Mucosa of descending colon (tissue), 3 donors: ENCODE measurements at regions not wholly inside any gene's neighbourhood (a gene's known extent, or its start where the extent isn't known, plus 50 kb on each side); places are given as distances from the start of the nearest gene placed in this dataset.

Source experiments
- ATAC-seq: fragments of 200-7000 bp; cut with Tn5 transposase; one replicate; pipeline ENCODE4 v1.9.1; 2020; ENCODE audit warnings: mild to moderate bottlenecking, moderate library complexity
- DNase-seq, 3 donors: peaks; one replicate each; pipeline ENCODE4 v3.0.0-alpha.2; 2020
- H3K36me3 ChIP-seq: fragments of 200-600 bp; one replicate; pipeline ENCODE4 v1.8.0; 2021; ENCODE audit warnings: low read depth, mild to moderate bottlenecking
- H3K4me1 ChIP-seq: fragments of 200-600 bp; one replicate; pipeline ENCODE4 v1.8.0; 2021; ENCODE audit warnings: low read depth, mild to moderate bottlenecking
- H3K4me3 ChIP-seq: fragments of 200-600 bp; one replicate; pipeline ENCODE4 v1.8.0; 2021; ENCODE audit warnings: mild to moderate bottlenecking
- H3K9me3 ChIP-seq: fragments of 200-600 bp; one replicate; pipeline ENCODE4 v1.8.0; 2021; ENCODE audit warnings: mild to moderate bottlenecking
- intact Hi-C, 2 donors: fragments of 100-400 bp; cut with DNase I in 1 of 2; cut with micrococcal nuclease in 1 of 2; formaldehyde crosslinking; loops; one replicate each; pipeline versions ENCODE4 v1.11.0 to v1.11.1; 2022; cut with DNase I, micrococcal nuclease
- TF ChIP-seq, protein P1 (sequence below): fragments of 200-600 bp; IDR thresholded peaks from one replicate; pipeline ENCODE4 v1.8.0; 2022; ENCODE audit warnings: antibody characterized with exemption, mild to moderate bottlenecking
- donor health status: DM: no; HTN: no; CAD: no; lungs with moderate emphysema.
- donor health status: DM: no; HTN: no; CAD: no.
- donor health status: DM: no; HTN: yes; CAD: no.

- peaks cover 6% of the 10 kb centered on the region for H3K9me3 ChIP-seq
These were observed 56.3 kb upstream of the PRDM9 start for GRCh38 chr5:23451156-23451555.

GRCh38 chr5:23450187-23450586 is 57.2 kb upstream of the PRDM9 start:
- intact Hi-C loops = no loop called here
- no peak for ATAC-seq

More at GRCh38 chr5:23451156-23451555, 56.3 kb upstream of the PRDM9 start:
- Histone ChIP-seq H3K4me3 (no peak overlapping the region), H3K4me1 (no peaks in the 10 kb centered on the region), H3K36me3 (no peaks in the 10 kb centered on the region)
- ATAC-seq (no peak), DNase-seq (no peak)
- intact Hi-C loops = no loop called here
- TF ChIP-seq, protein P1, sequence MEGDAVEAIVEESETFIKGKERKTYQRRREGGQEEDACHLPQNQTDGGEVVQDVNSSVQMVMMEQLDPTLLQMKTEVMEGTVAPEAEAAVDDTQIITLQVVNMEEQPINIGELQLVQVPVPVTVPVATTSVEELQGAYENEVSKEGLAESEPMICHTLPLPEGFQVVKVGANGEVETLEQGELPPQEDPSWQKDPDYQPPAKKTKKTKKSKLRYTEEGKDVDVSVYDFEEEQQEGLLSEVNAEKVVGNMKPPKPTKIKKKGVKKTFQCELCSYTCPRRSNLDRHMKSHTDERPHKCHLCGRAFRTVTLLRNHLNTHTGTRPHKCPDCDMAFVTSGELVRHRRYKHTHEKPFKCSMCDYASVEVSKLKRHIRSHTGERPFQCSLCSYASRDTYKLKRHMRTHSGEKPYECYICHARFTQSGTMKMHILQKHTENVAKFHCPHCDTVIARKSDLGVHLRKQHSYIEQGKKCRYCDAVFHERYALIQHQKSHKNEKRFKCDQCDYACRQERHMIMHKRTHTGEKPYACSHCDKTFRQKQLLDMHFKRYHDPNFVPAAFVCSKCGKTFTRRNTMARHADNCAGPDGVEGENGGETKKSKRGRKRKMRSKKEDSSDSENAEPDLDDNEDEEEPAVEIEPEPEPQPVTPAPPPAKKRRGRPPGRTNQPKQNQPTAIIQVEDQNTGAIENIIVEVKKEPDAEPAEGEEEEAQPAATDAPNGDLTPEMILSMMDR = no peak

GRCh38 chr5:23448627-23449026 is 58.8 kb upstream of the PRDM9 start:
- H3K9me3 ChIP-seq = peaks cover 7% of the 10 kb centered on the region
- no peak overlapping the region for H3K4me3 ChIP-seq
- ATAC-seq (no peak), DNase-seq (no peak)
- TF ChIP-seq, protein P1 = no peak
- intact Hi-C loops = no loop called here
- H3K36me3 ChIP-seq = no peaks in the 10 kb centered on the region
- no peaks in the 10 kb centered on the region for H3K4me1 ChIP-seq

More at GRCh38 chr5:23450187-23450586, 57.2 kb upstream of the PRDM9 start:
- Histone ChIP-seq H3K9me3 (peaks cover 6% of the 10 kb centered on the region), H3K4me1 (no peaks in the 10 kb centered on the region), H3K4me3 (no peak overlapping the region), H3K36me3 (no peaks in the 10 kb centered on the region)
- TF ChIP-seq, protein P1 = no peak
- no peak for DNase-seq

DNA sequence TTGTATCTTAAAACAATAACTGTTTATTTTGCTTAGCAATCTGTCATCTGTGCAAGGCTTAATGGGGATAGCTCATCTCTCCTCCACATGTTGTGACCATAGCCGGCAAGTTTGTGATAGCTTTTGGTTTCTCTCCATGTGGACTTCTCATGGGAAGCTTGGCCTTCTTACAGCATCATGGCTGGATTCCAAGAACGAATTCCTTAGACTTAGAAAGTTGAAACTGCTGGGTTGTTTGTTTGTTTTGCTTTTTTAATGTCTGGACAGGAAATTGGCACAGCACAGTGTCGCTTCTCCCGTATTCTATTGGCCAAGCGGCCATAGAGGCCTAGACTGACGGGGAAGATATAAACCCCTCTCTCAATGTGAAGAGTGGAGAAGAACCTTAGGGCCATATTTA is 61.0 kb upstream of the PRDM9 start:
- intact Hi-C loops = no loop called here
- TF ChIP-seq, protein P1 = no peak
- ATAC-seq (no peak), DNase-seq (peak in 1 of 3 donors; percentile 4)
- Histone ChIP-seq H3K4me3 (no peak overlapping the region), H3K9me3 (peaks cover 10% of the 10 kb centered on the region), H3K36me3 (no peaks in the 10 kb centered on the region), H3K4me1 (no peaks in the 10 kb centered on the region)

GRCh38 chr5:23445573-23445972 is 61.8 kb upstream of the PRDM9 start:
- DNase-seq (no peak), ATAC-seq (no peak)
- H3K4me1 ChIP-seq = no peaks in the 10 kb centered on the region
- TF ChIP-seq, protein P1 = no peak
- no peak overlapping the region for H3K4me3 ChIP-seq
- H3K9me3 ChIP-seq = peaks cover 15% of the 10 kb centered on the region
- H3K36me3 ChIP-seq = no peaks in the 10 kb centered on the region
- intact Hi-C loops = no loop called here

DNA sequence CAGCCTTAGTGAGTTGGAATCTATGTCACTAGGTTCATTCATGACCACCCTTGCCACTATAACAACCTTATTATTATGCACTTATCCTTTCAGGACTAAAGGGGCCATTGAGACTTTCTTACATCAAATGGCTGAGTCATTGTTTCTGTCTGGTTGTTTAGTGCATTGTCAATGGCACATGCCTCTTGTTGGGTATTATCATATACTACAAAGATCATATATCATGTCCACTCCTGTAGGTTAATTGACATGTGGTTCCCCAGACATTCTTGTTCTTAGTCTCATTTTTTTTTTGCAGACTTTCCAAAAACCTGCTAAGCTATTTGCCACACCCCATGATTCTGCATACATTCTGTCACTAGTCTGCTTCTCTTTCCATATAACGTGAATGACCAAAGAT is 66.7 kb upstream of the PRDM9 start:
- DNase-seq (no peak), ATAC-seq (no peak)
- no peaks in the 10 kb centered on the region for H3K4me1 ChIP-seq
- no peak overlapping the region for H3K4me3 ChIP-seq
- H3K36me3 ChIP-seq = no peaks in the 10 kb centered on the region
- intact Hi-C loops = no loop called here
- TF ChIP-seq, protein P1 = no peak
- peaks cover 9% of the 10 kb centered on the region for H3K9me3 ChIP-seq
